GM12865 (cell line): ENCODE measurements at regions not wholly inside any gene's neighbourhood (a gene's known extent, or its start where the extent isn't known, plus 50 kb on each side); places are given as distances from the start of the nearest gene placed in this dataset.

Experiments
- DNase-seq: peaks from one replicate; pipeline ENCODE4 v3.0.0; 2010; ENCODE audit warnings: low read depth
- H3K4me3 ChIP-seq: 2 replicates; pipeline ENCODE4 v1.5.1; 2011; ENCODE audit warnings: mild to moderate bottlenecking, low read depth, low read length, control low read depth
- TF ChIP-seq, protein P1 (sequence below): IDR thresholded peaks from 2 replicates; pipeline ENCODE4 v1.5.1; 2011; ENCODE audit warnings: low read length, control low read depth, low read depth, inconsistent platforms; ENCODE audit not compliant: insufficient read depth; ENCODE audit errors: missing control alignments

DNA sequence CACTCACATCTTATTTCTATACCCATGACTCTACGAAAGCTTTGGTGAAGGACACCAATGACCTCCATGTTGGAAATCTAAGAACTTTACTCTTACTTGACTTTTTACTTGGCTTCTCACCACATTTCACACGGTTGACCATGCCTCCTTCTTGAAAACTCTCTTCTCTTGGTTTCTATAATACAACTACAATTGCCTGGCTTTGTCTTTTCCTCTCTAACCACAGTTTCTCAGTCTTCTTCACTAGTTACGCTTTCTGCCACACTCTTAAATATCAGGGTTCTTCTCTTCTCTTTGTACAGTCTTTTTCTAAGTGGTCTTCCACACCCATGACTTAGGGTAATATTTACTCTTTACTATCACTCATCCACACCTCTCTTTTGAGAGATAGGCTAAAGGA, 2079.8 kb upstream of the WWC1 start:
- no peak for DNase-seq
- no peak overlapping the region for H3K4me3 ChIP-seq
- TF ChIP-seq, protein P1, sequence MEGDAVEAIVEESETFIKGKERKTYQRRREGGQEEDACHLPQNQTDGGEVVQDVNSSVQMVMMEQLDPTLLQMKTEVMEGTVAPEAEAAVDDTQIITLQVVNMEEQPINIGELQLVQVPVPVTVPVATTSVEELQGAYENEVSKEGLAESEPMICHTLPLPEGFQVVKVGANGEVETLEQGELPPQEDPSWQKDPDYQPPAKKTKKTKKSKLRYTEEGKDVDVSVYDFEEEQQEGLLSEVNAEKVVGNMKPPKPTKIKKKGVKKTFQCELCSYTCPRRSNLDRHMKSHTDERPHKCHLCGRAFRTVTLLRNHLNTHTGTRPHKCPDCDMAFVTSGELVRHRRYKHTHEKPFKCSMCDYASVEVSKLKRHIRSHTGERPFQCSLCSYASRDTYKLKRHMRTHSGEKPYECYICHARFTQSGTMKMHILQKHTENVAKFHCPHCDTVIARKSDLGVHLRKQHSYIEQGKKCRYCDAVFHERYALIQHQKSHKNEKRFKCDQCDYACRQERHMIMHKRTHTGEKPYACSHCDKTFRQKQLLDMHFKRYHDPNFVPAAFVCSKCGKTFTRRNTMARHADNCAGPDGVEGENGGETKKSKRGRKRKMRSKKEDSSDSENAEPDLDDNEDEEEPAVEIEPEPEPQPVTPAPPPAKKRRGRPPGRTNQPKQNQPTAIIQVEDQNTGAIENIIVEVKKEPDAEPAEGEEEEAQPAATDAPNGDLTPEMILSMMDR: no peak

DNA sequence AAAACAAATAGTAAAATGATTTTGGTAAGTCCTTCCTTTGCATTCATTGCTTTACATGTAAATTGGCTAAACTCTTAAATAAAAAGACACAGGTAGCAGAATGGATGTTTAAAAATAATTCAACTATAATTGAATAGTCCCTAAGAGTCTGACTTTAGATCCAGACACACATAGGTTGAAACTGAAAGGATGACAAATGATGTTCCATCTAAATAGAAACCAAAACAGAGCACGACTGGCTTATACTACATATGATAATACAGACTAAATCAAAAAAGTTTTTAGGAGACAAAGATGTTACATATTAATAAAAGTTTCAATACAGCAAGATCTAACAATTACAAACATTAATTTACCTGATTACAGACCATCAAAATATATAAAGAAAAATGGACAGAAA, 2055.1 kb upstream of the WWC1 start:
- DNase-seq: no peak
- TF ChIP-seq, protein P1: no peak
- H3K4me3 ChIP-seq: no peak overlapping the region

DNA sequence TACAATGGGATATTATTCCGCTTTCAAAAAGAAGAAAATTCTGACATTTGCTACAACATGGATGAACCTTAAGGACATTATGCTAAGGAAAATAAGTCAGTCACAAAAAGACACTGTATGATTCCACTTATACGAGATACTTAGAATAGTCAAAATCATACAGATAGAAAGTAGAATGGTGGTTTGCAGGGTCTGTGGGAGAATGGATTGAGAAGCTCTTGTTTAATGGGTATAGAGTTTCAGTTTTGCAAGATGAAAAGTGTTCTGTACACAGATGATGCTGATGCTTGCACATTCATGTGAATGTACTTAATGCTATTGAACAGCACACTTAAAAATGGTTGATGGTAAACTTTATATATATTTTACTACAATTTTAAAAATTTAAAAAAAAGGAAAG, 2050.7 kb upstream of the WWC1 start:
- DNase-seq: no peak
- TF ChIP-seq, protein P1: no peak
- no peak overlapping the region for H3K4me3 ChIP-seq

DNA sequence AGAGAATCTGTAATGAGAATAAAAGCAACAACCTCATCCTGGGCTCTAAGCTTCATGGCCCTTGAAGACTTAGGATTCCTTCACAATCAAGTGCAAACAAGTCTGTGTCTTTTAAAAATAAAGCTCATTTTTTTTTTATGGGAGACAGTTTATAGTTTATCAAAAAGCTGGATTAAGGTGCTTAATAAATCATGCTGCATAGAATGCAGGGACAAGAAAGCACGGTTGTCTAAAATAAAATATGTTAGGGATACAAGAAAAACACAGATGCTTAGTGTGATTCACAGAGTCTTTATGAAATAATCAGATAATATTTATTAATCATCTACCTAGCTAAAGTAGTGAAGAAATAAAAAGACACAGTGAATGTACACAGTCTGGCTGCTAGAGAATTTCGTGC, 2045.9 kb upstream of the WWC1 start:
- TF ChIP-seq, protein P1: no peak
- DNase-seq: no peak
- H3K4me3 ChIP-seq: no peak overlapping the region

DNA sequence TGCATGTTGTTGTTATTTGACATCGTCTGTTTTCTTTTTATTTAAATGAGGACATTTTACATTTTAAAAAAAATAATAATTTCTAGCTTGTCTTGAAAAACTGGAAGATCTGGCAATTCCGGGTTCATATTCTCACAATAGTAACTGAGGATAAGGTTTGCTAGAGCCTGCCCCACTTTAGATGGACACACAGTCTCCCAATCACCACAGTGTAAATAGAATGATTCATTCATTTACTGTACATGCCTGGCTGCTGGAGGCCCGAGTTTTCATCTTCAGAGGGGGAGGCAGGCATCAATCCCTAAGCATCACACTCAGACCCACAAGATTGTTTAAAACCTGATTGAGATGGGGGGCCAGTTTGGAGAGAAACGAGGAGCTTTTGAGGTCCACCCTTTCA, 2039.7 kb upstream of the WWC1 start:
- no peak overlapping the region for H3K4me3 ChIP-seq
- TF ChIP-seq, protein P1: no peak
- DNase-seq: no peak

DNA sequence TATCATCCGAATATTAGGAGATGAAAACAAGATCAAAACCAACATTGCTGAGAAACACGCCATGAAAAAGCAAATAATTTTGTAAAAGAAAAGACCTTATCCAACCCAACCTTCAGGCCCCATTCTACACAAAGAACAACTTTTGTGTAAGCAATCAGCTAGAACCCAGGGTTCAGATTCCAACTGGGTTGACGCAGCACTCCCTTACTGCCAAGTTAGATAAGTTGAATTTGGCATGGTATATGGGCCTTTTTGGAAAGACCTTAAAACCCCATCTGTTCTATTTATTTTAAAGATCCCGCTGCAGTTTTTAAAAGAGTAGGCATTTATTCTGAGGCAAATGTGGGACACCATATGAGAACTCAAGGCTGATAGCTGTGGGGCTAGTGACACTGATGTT, 2033.8 kb upstream of the WWC1 start:
- H3K4me3 ChIP-seq: no peak overlapping the region
- TF ChIP-seq, protein P1: no peak
- DNase-seq: no peak

DNA sequence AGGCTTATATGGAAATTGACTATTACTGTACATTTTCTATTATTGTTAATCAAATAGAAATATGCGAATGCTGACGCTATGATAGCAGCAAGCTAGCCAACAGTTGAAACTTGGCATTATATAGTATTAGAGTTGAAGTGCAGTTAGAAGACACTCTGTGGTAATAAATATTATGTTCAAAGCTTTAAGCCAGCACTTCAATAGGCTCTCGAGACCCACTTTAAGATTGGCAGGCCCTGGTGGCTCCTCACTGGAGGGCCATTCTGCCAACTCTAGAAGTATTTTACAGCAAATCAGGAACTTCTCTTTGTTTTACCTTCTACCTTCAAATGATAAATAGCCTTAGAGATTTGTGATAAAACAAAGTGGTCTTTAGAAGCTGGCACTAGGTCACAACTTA, 2029.0 kb upstream of the WWC1 start:
- no peak overlapping the region for H3K4me3 ChIP-seq
- no peak for DNase-seq
- TF ChIP-seq, protein P1: no peak
